GM18951 (cell line): ENCODE measurements at regions not wholly inside any gene's neighbourhood (a gene's known extent, or its start where the extent isn't known, plus 50 kb on each side); places are given as distances from the start of the nearest gene placed in this dataset.

Experiments
- POLR2A ChIP-seq: IDR thresholded peaks from 4 replicates; pipeline ENCODE4 v1.6.1; 2011; ENCODE audit warnings: mild to moderate bottlenecking; ENCODE audit not compliant: insufficient read length, insufficient read depth; ENCODE audit errors: extremely low read depth
- in situ Hi-C: fragments of 300-500 bp; cut with MboI; formaldehyde crosslinking; loops from one replicate; pipeline ENCODE4 v1.12.0; 2022; ENCODE audit warnings: low sequenced_read_pairs, mixed read lengths, inconsistent platforms; ENCODE audit not compliant: unreplicated experiment

DNA sequence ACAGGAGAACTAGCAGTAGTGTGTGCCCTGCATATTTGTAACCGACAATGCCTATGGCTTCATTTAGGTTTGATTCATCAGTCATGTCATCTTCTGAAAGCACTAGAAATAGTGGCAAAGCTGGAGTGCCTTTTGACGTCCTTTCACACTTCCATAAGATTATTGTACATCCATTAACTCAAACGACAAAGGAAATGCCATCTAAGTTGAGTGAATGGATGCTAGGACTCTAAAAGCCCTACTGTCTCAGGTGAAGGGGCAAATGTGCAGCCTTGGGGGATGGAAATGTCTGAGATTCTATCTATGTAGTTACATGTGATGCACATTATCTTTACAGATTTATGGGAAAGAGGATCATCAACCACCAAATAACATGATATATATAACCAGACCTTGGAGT, 1473.6 kb downstream of the STIM2 start:
- TF ChIP-seq POLR2A, result no peak
- in situ Hi-C loops, result no loop called here

DNA sequence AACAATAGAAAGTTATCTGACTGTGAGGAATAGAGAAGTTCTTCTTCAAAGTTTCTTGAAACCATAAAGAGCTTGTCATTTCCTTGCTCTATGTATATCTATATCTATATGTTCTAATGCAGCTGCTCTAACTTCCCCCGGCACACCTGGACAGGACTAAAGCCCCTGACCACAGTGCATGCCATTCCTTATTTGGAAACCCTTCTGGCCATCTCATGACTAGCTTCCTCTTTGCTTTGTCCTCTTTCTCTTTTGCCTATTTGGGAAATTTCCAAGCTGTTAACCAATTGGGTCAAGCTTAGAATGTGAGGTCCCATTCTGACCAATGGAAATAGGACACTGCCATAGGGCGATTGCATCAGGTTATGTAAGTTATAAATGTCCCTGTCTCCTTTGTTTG, 1481.1 kb downstream of the STIM2 start:
- in situ Hi-C loops, result no loop called here

DNA sequence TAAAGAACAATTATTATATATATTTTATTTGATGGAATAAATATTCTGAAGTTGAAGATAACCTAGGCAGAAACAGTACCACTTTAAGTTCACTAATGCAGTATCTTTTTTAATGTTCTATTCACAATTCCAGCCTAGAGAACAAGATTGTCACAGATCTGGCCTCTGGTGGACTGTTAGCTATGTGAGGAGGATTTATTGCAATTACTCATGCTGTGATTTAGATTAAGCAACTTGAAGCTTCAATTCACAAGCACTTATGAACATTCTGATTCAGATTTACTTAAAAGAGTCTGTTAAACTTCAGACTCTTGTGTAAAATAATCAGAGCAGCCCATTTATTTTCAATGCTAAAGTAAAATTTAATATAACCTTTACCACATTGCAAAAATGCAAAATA, 1489.8 kb downstream of the STIM2 start:
- in situ Hi-C loops, result no loop called here
- no peak for TF ChIP-seq POLR2A

More for the DNA sequence above, 1481.1 kb downstream of the STIM2 start:
- no peak for TF ChIP-seq POLR2A

DNA sequence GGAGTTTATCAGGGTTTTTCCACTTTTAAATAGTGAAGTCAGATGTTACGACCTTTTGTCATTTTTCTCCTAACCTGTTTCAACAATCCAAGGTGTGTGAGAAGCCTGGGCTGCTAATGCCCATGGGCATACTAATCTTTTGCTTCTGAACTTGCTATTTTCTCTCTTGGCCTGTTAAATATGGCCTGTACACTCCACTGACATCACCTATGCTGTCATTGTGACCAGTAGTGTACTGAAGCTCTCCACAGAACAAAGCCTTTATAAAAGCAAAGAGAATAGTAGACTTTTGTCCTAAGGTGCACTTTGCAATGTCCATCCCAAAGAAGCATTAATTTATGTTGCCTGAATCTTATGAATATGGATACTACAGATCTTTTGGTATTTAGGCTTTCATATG, 1490.5 kb downstream of the STIM2 start:
- in situ Hi-C loops, result no loop called here

DNA sequence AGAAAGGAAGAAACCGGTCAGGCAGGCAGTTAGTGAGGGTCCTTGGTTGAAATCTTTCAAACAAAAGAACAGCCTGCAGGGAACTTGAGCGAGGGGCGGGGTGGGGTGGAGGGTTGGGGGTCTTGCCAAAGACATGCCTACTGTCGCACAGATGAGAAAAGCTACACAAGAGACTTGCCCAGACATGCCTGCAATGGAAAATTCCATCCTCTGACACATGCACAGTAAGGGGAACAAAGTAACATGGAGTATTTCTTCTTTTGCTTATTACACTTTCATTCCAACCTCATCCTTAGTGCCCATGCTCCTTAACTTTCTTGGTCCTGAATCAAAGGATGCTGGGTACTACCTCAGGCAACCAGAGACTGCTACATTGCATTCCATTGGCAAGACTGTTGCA, 1491.2 kb downstream of the STIM2 start:
- in situ Hi-C loops, result no loop called here

More for the DNA sequence above, 1490.5 kb downstream of the STIM2 start:
- TF ChIP-seq POLR2A, result no peak

DNA sequence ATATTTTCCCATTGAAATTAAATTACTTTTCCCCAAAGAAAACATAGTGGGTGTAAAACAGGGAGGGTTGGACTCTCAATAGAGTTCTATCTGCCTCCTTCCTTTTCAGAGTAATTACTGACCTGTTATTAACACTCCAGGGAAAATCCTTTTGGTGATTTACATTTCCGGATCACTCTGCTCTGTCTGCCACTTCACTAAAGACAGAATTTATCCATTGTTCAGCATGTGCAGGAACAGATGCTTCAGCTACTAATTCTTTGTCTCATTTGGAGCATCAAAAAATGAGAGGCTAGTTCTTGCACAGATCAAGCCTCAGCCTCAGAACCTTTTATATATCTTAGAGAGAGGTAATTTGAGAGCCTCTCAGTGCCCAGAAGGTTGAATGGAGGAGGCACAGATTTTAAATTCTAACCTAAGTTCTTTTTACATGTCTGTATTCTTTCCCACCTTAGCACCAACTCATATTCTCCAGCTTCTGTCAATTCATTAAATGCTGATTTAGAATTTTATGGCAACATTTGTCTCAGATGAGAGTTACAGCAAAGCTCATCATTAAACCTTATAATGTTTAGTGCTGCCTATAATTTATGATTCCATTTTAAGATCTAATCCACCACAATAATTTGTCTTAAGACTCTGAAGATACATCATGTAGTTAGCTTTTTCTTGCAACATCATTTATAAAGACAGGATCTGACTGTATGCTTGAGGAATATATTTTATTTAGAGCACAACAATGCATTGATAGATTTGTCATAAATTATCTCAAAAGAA, 1494.4 kb downstream of the STIM2 start:
- TF ChIP-seq POLR2A, result no peak
- in situ Hi-C loops, result no loop called here

More for the DNA sequence above, 1491.2 kb downstream of the STIM2 start:
- no peak for TF ChIP-seq POLR2A

DNA sequence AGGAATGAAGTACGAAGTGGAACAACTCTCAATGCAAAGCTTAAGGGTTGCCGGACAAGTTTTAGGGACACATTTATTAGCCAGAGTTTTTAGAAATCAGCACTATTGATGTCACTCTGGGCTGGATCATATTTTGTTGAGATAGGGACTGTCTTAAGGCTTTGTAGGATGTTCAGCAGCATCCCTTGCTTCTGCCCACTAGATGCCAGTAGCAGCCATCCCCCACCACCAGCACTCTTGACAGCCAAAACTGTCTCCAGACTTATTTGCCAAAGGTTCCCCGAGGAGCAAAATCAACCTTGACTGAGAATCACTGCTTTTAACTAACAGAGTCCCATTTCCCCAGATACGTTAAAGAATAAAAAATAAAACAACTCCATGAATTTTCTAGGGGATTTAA, 1497.3 kb downstream of the STIM2 start:
- TF ChIP-seq POLR2A, result no peak
- in situ Hi-C loops, result no loop called here

DNA sequence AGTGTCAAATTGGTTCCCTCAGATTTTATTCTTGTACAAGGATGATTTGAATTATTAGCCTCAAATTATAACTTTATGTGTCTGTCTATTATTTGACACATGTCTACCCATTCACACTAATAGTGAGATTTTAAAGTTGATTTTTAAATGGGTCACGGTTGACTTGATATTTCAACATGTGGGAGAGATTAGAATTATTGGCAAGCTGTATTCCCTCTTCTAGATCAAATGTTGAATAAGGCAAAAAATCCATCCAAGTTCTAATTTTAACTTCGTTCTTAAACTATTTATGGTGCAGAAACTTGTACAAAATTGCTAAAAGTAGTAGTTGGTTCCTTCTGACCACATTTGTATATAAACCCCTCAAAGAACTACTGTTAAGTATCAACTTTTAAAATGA, 1498.0 kb downstream of the STIM2 start:
- TF ChIP-seq POLR2A, result no peak

DNA sequence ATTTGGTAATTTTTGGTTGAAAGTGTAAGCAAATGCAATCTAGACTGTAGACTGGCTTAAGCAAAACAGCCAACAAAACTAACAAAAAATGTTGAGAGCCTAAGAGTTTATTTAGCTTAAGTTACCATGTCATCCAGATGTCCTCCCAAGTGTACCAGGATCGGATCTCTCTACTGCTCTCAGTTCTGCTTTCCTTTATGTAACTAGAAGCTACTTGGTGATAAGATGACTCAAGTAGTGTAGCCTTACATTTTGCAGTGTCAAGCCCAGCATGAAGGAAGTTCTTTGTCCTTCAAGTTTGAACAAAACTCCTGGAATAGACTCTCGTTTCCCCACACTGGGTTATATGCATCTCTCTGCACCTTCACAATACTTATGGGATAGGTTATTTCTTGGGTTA, 1500.0 kb downstream of the STIM2 start:
- in situ Hi-C loops, result no loop called here
- TF ChIP-seq POLR2A, result no peak

More for the DNA sequence above, 1498.0 kb downstream of the STIM2 start:
- in situ Hi-C loops, result no loop called here

DNA sequence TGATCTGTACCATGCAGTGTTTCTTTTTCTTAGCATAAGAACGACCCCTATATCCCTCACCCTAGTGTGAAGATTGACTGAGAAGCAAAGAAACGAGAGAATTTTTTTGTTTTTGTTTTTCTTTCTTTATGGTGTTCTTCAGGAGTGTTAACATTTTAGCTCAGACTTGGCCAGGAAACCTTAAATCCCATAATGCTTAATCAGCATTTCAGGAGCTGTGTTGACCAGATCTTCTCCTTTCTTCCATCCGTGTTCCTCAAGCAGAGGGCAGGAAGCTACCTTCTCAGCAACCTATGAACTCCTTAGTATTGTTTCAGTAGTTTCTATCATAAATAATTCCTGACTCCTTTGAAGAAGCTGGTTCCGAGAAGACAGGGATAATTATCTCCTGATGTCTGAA, 1501.5 kb downstream of the STIM2 start:
- in situ Hi-C loops, result no loop called here
- no peak for TF ChIP-seq POLR2A

DNA sequence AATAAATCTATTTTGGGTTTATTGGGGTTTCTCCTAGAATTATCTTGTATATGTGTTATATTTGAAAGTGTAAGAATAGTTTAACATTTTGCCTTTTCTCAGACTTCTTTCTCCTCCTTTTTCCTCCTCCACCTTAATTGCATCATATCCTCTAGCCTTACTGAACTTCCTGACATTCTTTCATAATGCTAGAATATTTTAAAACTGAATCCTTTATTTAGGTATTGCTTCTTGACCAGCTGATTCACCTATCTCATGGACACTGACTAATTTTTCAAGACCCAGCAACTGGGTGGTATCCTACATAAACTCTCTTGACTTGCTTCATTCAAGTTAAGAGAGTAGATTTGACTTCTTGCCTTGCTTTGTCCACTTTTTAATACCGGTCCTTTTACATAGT, 1508.9 kb downstream of the STIM2 start:
- no peak for TF ChIP-seq POLR2A
- in situ Hi-C loops, result no loop called here

DNA sequence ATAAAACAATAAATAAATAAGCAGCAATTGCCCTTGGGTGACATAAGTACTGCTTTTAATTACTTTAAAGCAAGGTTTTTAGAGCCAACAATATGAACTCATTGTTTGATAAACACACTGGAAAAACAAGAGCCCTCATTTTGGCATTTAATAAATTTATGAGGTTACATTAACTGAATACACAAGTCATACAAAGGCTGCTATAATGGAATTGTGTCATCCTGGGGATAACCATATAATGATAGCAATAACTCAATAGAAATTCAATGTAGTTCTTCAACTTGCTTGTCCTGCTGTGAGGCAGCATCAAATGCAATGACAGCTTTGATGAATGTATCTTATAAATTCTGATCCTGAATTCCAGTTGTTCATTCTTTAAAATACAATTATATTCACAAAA, 1512.5 kb downstream of the STIM2 start:
- in situ Hi-C loops, result no loop called here

DNA sequence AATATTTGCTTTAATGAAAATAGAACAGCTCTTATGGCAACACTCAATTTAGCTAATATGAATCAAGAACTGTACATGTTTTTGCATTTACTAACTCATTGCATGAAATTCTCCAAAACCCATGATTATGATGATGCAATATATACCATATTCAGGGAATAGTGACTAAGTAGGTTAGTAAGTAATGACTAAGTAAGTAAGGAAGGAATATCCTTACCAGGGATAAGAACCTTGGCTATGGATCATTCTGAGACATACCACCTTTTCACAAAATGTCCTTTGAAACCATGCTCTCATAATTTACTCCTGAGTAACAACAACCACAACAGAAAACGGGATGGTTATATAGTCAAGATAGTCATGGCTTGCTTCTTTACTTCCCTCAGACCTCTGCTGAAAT, 1513.0 kb downstream of the STIM2 start:
- in situ Hi-C loops, result no loop called here
- TF ChIP-seq POLR2A, result no peak

More for the DNA sequence above, 1512.5 kb downstream of the STIM2 start:
- no peak for TF ChIP-seq POLR2A

DNA sequence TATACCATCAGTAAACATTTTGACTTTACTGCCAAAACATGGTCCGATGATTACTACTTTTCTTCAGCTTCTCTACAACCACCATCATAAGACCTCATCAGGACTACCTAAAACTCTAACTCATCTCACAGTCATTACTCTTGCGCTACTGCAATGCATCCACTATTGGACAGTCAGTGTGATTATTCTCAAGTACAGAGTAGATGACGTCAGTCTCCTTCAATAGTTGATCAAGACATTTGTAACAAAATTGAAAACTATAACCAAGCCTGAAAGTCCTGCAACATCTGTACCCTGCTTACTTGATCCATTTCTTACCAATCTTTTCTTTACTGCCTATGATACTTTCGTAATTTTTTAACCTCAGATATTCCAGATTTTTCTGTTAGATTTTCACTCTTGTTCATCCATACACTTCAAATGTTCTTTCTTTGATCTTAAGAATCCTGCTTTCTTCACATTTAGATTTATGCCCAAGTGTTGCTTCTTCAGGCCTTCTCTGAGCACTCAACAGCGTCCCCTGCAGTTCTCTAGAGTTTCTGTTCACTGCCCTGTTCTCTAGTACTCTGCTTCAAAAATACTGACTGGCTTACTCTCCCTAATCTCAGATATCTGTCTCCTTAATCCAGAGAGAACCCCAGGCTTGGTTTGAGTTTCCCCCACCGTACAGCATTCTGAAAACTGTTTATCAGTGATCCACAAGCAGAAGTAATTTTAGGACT, 1517.6 kb downstream of the STIM2 start:
- in situ Hi-C loops, result no loop called here
- TF ChIP-seq POLR2A, result no peak
